HG02885 (cell line): ENCODE measurements at regions not wholly inside any gene's neighbourhood (a gene's known extent, or its start where the extent isn't known, plus 50 kb on each side); places are given as distances from the start of the nearest gene placed in this dataset.
A peak's percentile ranks its signal among the peaks of the same experiment; 100 is the strongest.

Experiments
- ATAC-seq: cut with Tn5 transposase; IDR thresholded peaks from one replicate; pipeline ENCODE4 v1.9.1; 2021; ENCODE audit warnings: mild to moderate bottlenecking; ENCODE audit not compliant: unreplicated experiment, poor library complexity

DNA sequence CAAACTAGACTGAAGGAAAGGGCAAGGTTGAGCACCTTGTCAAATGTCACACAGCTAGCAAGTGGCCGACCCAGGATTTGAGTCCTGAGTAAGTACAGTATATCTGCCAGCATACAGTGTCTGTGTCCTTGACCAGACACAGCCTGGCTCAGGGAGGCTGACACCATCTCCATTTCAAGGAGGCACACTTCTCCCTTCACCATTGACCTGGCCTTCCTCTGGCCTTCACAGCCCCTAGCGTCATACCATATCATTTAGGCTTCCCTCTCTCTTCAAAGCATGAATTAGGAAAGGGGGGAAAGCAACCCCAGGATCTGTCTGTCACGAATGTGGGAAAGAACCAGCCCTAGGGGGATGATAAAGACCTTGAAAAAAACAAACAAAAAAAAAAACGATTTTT lies 155.6 kb downstream of the PLPP3 start:
- ATAC-seq, result no peak

DNA sequence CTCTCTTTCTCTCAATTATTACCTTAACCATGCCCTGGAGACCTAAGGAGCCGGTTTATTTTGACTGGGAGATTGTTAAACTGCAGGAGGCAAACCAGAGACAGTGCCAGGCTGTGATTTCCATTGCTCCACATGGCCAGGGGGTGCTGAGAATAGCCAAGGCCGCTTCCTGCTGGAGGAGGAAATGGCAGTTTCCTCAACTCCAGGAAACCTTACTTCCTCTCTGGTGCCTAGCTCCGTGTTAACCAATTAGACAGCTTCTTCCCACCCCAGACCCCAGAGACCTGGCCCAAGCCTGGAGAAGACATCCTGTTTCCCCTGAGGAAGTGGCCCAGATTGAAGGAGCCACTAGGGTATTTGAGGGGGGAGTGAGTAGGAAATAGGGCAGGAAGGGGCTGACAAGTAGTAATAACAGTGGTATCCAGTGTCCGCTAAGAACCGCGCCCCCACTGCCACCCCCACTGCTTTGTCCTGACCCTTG lies 161.2 kb downstream of the PLPP3 start:
- ATAC-seq, result no peak

DNA sequence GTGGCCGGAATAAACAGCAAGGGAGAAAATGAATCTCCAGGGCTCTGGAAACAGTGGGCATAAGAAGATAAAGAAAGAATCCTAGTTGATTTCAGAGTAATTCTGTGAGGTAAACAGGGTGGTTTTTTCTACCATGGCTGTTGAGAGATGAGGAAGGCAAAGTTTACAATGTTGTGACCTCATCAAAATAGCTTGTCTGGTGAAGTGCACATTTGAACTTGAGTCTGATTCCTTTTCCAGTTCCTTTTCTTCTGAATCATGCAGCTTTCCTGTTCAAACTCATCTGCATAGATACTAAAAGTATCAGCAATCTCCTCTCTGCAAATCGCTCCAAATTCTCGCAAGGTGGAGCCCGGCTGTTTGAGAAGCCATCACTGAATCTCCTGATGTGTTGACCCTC lies 161.7 kb downstream of the PLPP3 start:
- no peak for ATAC-seq

DNA sequence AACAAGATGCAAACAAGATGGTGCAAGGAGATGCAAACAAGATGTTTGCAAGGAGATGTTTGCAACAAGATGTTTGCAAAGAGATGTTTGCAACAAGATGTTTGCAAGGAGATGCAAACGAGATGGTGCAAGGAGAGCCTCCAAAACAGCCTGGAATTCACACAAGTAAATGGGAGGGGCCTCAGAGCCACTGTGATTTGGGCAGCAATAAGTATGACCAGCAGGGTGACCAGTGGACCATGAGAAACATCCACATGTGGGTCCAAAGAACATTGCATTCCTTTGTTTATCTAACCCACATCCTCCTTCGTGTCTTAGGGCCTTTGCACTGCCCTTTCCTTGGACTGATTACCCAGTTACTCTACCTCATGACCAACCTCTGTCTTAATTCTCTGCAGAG lies 162.9 kb downstream of the PLPP3 start:
- ATAC-seq, result no peak

DNA sequence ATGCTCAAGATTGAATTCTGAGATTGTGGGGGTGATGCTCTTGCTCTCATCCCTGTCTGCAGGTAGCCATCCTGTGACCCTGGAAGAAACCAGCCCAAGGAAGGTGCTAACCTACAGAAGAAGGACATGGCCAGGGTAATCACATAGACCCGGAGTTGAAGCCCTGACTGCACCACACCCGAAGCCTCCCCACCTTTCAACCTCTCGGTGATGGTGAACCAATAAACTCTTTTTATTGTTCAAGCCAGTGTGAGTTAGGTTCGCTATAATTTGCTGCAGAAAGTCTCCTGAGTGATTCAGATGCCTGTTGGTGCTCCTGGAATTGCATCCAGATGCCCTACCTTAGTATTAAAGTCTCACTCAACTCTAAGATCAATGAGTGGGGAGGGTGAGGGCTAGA lies 163.6 kb downstream of the PLPP3 start:
- no peak for ATAC-seq

DNA sequence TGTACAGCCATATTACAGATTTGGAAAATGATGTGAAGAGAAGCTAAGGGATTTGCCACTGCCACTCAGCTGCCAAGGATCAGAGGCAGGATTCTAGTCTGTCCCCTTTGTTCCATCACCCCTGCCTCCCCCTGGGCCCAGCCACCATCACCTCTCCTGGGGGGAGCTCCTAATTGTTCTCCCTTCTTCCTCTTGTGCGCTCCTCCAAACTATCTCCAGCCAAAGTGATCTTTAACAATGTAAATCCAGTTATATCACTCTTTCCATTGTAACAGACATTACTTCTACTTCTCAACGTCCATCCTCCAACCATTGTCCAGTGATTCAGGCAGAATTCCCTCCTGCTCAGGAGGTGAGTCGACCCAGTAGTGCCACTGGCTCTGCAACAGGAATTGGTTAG lies 164.1 kb downstream of the PLPP3 start:
- no peak for ATAC-seq

DNA sequence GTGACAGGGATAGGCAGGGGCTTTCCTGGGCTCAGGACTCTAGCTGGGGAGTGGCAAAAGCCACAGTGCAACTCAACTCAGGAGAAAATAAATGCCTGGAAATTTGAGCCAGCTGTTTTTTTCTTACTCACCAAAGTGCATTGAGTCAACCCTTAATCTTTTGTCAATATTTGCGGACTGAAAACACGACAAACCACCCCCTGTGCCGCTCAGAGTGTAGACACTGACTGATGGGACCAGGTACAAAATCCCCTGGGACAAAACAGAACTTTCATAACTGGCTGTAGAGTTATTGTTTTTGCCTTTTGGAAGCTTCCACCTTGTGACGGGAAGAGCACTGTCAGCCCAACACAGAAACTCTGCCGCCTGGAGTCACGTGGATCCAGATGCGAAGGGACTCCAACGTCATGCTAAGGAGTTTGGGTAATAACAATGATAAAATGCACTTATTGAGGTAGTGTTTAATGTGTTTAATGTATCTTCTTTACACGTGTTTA lies 164.6 kb downstream of the PLPP3 start:
- ATAC-seq, result no peak

DNA sequence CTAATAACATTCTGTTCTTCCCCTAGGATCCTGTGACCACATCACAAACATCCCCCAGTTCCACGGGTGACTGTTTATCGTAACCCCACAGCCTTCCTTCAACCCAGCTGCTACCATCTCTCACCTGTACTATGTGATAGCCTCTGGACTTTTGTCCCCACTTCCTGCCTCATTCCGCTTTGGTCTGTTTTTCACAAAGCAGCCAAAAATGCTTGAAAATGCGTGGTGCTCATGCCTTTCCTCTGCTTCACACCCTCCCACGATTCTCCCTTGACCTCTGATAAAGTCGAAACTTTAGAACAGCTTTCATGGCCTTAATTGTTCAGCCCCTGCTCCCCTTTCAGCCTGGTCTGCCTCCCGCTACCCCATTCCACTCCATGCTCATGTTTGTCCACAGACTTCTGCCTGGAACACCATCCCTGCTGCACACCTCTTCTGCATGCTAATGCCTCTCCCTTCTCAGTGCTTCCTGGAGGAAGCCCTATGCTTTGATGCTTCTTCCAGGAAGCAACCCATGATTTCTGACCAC lies 165.6 kb downstream of the PLPP3 start:
- ATAC-seq, result no peak

DNA sequence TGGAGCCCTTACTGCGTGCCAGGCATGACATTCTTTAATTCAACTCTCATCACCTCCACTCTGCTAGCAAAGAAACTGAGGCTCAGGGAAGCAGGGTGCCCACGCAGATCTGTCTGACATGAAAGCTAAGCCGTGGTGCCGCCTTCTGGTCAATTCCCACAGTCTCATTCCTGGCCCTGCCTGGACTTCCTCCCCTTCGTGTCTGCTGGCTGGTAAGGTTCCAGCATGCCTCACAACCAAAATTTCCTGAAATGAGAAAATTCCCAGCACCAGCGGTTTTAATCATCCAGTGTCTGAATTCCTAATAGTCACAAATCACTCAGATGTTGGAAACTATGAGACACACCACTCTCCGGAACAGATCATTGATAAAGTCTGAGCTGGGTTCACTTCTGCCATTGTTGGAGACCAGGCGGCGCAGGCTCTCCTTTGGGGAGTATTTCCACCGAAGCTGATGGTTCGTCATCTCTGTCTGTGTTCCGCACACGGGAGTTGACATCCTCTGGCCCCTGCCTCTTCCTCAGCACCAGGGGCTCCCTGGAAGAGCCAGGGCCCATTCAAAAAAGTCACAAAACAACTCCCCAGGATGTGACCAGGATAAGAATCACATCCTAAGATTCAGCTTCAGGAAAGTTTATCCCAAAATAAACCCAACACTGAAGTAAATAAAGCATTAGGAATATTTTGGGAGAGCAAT lies 167.7 kb downstream of the PLPP3 start:
- no peak for ATAC-seq

DNA sequence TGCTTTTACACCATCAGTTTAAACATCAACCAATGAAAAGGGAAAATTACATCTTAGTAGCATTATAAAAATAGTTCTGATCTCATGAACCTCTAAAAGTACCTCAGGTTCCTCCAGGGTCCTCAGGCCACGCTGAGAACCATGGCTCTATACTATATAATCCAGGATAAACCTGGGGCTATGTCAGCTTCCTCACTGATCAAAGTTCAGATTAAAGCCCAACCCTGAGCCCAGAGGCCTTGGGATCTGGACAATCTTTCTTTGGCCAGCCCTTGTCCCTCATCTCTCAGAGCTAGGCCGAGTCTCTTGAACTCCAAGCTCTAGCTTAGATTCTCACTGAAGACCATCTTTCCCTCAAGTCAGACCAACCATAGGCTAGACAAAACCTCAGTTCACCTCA lies 168.3 kb downstream of the PLPP3 start:
- ATAC-seq, result no peak

DNA sequence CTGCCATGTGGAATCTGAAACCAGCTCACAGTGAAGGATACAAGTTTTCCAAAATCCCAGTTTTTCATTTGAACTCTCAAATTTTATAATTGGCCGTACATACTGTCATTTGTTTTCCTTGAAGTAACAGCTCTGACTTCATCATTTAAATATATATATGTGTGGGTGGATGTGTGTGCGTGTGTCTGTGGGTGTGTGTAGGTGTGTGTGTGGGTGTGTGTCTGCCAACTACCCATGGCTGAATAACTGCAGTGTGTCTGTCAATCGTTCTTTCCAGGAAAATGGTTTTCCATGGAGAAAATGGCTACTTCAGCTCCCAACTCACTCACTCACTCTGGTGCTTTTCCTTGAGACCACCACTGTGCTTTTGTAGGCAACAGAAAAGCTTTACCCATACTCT lies 169.0 kb downstream of the PLPP3 start:
- no peak for ATAC-seq

DNA sequence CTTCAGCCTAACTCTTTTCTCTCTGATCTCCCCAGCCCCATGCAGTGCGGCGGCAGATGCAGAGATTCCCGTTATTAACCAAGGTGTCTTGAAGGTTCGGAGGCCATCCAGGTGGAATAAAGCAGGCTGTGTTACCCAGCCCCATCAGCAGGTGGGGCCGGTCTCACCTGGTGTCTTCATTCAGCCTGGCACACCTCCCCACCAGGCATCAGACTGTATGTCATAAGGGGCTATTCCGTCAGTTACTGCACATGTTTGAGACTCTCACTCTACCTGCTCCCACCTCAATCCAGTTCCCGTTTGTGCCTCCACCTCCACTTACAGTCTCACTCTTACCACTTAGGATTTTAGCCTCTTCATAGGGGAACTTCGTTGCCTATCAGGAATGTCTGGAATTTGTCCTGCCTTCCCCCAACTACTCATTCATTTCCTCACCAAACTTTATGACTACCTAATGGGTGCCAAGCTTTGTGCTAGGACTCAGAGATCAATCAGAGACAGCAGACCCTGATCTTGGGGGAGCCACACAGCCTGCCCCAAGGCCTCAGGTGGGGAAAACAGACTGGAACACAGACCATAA lies 170.2 kb downstream of the PLPP3 start:
- peak; percentile 61 for ATAC-seq

DNA sequence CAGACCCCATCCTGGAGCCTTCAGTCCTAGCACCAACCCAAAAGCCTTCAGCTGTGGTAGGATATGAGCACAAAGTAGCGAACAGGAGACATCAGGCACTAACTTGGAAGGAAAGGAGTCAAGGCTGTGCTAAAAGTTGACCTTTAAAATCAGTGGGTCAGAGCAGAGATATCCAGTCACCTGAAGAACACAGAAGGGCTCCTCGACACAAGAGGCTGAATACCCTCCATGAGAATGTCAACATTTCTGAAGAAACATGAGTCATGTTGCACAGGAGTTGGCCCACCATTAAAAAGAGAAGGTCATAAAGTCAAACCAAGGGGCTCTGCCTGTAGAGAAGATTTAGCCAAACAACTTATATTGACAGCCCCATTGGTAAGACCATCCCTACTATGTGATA lies 172.5 kb downstream of the PLPP3 start:
- ATAC-seq, result no peak

DNA sequence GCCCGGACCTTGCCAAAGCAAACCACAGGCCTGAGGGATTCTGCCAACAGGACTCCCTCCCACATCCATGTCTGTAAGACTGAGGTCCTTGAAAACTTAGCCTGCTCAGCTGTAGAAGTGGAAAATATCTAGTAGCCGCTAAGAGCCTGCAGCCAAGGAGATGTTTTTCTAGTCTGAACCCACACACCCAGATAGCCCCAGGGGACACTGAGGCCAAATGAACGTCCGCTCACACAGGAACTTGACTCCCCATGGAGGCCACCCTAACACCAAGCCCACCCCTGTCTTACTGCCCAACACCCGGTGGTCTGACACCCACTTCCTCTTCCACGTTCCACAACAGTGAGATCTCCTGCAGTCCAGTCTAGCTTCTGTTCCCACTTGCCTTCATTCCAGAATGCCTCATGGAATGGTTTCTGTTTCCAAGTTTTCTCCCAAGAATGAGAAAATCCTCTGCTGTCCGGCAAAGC lies 174.8 kb downstream of the PLPP3 start:
- ATAC-seq, result no peak

DNA sequence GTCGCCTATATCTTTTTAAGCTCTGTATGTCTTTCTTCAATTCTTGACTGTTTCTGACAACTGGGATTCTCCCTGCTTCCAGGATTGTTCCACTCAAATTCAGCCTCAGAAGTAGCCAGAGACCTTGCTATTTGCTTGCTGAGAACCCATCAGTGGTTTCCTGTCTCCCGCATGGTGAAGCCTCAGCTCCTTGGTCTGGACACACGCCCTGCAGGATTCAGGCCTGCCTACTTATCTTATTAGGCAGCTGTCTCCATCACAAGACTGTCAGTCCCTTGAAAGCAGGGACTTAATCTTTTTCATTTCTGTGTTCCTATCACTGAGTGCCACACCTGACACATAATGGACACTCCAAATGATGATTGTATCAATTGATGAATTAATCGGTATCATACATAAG lies 175.3 kb downstream of the PLPP3 start:
- no peak for ATAC-seq

DNA sequence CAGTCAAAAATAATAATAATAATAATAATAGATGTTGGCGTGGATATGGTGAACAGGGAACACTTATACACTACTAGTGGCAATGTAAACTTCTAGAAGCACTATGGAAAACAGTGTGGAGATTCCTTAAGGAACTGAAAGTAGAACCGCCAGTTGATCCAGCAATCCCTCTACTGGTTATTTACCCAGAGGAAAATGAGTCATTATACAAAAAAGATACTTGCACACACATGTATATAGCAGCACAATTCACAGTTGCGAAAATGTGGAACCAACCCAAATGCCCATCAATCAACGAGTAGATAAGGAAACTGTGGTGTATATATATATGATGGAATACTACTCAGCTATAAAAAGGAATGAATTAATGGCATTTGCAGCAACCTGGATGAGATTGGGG lies 176.0 kb downstream of the PLPP3 start:
- ATAC-seq, result no peak

DNA sequence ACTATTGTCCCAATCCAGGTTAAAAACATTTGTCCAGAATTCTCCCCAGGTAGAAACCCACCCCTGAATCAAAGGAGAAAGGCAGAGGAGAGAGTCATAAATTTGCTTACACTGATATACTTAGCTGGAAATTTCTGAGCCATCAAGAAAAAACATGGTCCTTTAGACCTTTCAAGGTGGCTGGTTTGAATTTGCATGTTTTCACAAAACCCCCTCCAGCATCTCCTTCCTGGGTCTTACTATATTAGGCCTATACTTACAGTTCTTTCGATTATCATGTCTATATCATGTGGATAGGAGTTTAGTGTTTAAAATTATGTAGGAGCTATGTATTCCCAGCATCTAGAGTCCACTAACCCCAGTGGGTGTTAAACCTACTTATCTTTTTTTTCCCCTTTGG lies 178.2 kb downstream of the PLPP3 start:
- no peak for ATAC-seq

DNA sequence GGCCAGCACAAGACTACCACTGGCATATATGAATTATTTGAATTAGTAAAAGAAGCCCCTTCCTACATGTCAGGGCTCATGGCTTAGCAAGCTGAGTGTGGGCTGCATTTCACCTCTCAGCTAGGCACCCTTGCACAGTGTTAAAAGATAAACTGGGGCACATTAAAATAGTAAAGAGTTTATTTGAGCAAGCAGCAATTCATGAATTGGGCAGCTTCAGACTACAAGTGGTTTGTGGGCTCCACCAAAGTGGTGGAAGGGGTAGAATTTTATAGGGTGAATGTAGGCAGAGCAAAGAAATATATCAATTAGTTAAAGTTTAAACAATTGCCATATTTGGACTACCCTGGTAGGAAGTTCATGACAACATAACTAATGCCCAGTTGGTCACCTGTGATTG lies 178.8 kb downstream of the PLPP3 start:
- ATAC-seq, result no peak

DNA sequence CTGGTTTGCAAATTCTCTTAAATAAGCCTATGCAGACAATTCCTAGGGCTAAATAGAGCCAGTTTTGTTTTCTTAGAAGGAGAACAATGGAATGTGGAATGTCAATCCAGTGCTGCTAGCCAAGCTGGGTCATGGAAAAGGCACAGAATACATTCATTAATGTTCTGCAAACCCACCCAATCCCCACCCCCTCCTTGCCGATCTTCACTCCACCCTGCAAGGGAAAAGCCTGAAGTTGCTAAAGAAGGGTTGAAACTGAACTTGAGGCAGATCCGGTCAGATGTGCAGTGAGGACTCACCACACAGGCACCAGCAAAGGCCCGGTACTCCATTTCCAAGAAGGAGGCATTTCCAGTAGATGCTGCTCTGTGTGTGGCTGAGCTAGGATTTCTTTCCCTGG lies 179.6 kb downstream of the PLPP3 start:
- ATAC-seq, result no peak

DNA sequence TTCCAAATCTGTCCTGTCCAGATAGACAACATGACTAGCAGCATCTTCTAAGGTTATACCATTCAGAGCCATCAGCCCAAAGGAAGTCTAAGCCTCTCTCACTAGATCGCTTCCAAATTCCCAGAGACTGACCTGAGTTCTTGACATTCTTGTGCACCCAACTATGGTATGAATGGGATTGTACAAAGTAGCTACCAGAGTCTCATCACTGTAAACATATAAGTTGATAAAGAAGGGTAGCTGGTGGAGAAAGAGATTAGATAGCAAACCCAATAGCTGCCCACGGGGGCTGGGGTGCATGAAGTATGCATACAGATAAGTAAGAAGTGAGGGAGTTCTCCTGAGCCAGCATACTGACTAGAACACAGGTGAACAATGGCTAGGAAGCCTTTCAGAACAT lies 180.0 kb downstream of the PLPP3 start:
- no peak for ATAC-seq

DNA sequence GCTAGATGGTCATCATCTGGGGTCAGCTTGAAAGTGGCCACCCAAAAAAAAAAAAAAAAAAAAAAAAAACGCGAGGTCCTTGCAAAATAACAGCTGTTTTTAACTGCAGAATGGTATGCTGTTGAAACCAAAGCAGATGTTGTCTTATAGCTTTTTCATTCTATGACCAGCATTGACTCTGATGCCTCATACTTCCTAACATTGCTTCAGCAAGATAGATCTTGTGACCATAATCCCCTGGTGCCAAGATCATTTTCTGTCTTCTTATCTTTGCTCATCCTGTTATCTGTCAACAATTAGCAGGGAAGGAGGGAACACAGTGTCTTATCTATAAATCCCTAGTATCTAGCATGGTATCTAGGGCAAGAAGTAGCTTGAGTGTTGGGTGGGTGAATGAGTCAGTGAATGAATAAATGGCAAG lies 181.5 kb downstream of the PLPP3 start:
- no peak for ATAC-seq

DNA sequence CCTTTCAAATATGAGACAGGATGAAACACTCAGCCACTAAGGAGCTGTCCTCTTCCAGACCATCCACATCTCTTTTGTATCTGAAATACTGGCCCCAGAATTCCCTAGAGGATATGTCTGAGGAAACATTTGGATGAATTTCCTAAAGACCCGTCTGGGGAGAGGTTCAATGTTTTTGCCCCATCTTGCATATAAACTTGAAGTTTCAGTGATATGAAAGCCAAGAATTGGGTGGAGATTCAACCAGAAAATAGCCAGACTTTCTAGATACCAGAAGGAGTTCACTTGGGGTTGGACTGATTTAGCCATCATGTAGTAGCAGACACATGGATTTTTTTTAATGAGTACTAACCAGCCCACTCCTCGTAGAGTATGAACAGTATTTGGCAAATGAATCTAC lies 182.0 kb downstream of the PLPP3 start:
- no peak for ATAC-seq
